ENCODE measurements at regions not wholly inside any gene's neighbourhood (a gene's known extent, or its start where the extent isn't known, plus 50 kb on each side); places are given as distances from the start of the nearest gene placed in this dataset.

DNA sequence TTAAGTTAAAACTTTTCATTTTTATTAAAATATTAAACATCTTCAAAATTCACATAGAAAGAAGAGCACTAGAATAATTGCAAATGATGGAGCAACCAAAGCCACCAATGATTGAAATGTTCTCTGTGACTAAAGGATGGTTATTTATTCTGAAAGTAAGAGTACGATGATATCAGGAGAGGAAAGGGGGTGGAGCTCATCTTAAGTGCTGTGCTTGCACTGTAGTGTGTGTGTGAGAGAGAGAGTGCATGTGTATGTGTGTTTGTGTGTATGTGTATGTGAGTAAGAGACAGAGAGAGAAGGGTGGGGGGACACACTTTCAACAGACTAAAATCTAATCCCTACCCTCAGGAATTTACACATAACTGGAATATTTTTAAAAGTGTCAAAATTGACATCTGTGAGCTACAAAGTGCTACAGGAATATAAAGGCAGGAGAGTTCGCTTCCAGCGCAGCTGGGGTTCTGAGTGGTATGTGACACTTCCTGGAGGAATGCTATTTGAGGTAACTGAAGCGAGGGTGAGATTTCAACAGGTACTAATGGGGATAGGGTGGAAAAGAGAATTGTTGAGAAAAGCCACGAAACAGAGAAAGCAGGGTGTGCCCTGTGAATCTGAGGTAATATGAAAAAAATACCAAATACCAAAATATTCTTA lies 57.2 kb upstream of the SMNDC1 start:
- intact Hi-C loops (cut with DNase I), result no loop called here
- Histone ChIP-seq H3K27ac (no peak overlapping the region), H3K4me1 (peaks cover 9% of the 10 kb centered on the region), H3K9me3 (no peaks in the 10 kb centered on the region), H3K27me3 (no peaks in the 10 kb centered on the region), H3K36me3 (replicated peaks in 1 of 2; ENCODE audit: insufficient read depth in 1 of 2, low read depth in 2 of 2) (no peaks in the 10 kb centered on the region), H3K4me3 (no peak overlapping the region)
- ATAC-seq (no peak), DNase-seq (no peak)
- TF ChIP-seq POLR2A (IDR thresholded peaks at IDR 0.05), result no peak
- no peak for TF ChIP-seq CTCF (IDR thresholded peaks at IDR 0.05)
- 70 to 74% methylated on average over 5 of the region's 5 CpGs for WGBS, 2 donors

DNA sequence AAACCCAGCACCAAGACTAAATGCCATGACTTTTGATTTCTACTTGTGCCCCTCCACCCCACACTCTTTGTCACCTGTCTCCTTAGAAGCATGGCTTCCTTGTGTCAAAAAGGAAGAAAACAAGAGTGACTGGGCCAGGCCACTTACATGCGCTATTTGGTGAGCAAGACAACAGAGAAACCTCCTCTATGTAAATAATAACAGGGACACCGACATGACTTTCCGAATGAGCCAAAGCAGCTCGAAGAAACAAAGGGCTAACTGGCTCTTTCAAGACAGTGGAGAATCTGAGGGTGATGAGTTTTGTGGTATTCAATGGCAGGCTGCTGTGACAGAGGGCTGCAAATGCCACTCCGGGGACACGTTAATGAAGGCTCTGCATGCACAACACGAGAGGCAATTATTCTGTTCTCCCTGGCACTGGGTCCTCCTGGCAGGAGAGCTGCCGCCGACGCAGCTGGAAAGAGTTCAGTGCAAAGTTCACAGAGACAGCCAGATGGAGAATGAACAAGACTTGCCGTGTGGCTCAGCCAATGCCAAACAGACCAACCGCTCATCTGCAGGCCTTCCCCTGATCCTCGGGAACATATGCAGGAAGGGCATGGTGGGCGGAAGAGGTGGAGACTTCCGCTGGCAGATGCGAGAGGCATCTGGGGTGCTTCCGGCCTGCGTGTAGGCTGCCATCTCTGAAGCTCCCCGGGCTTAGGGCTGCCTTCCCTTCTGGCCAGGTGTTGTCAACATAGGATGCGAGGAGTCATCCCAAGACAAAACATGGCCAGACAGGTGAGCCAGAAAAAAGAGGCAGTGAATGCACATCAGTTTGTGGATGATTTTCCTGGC lies 59.1 kb upstream of the SMNDC1 start:
- H3K36me3 ChIP-seq (replicated peaks in 1 of 2; ENCODE audit: insufficient read depth in 1 of 2, low read depth in 2 of 2), result no peaks in the 10 kb centered on the region
- 66 to 83% methylated on average over 13 to 20 of the region's 20 CpGs for WGBS, 2 donors
- no peak overlapping the region for H3K27ac ChIP-seq
- H3K27me3 ChIP-seq, result no peaks in the 10 kb centered on the region
- ATAC-seq, result no peak
- peak in 2 of 4 donors; percentile 25 to 45 for DNase-seq
- no peak for TF ChIP-seq POLR2A (IDR thresholded peaks at IDR 0.05)
- no peak for TF ChIP-seq CTCF (IDR thresholded peaks at IDR 0.05)
- intact Hi-C loops (cut with DNase I), result no loop called here
- no peaks in the 10 kb centered on the region for H3K9me3 ChIP-seq
- H3K4me3 ChIP-seq, result no peak overlapping the region
- peaks cover 9% of the 10 kb centered on the region for H3K4me1 ChIP-seq

- no peak overlapping the region for H3K27ac ChIP-seq
- no peak overlapping the region for H3K4me3 ChIP-seq
- no peaks in the 10 kb centered on the region for H3K9me3 ChIP-seq
- peaks cover 1% of the 10 kb centered on the region for H3K4me1 ChIP-seq
- H3K27me3 ChIP-seq, result no peaks in the 10 kb centered on the region
- TF ChIP-seq CTCF (IDR thresholded peaks at IDR 0.05) (no peak), POLR2A (IDR thresholded peaks at IDR 0.05) (no peak)
- no peaks in the 10 kb centered on the region for H3K36me3 ChIP-seq (replicated peaks in 1 of 2; ENCODE audit: insufficient read depth in 1 of 2, low read depth in 2 of 2)
- no peak for ATAC-seq
- DNase-seq, result no peak
- WGBS, 2 donors, result 72 to 74% methylated on average over 3 of the region's 3 CpGs
- intact Hi-C loops (cut with DNase I), result no loop called here
These were observed 59.8 kb upstream of the SMNDC1 start for GRCh38 chr10:110364531-110364937.

- DNase-seq (no peak), ATAC-seq (no peak)
- intact Hi-C loops (cut with DNase I), result no loop called here
- WGBS, 2 donors, result 93 to 95% methylated on average over 8 to 9 of the region's 9 CpGs
- no peaks in the 10 kb centered on the region for H3K36me3 ChIP-seq (replicated peaks in 1 of 2; ENCODE audit: insufficient read depth in 1 of 2, low read depth in 2 of 2)
- TF ChIP-seq POLR2A (IDR thresholded peaks at IDR 0.05) (no peak), CTCF (IDR thresholded peaks at IDR 0.05) (no peak)
- H3K4me3 ChIP-seq, result no peak overlapping the region
- no peak overlapping the region for H3K27ac ChIP-seq
- no peaks in the 10 kb centered on the region for H3K27me3 ChIP-seq
- H3K9me3 ChIP-seq, result no peaks in the 10 kb centered on the region
- H3K4me1 ChIP-seq, result no peaks in the 10 kb centered on the region
These were observed 60.8 kb upstream of the SMNDC1 start for GRCh38 chr10:110365356-110366143.
